ENCODE measurements at regions not wholly inside any gene's neighbourhood (a gene's known extent, or its start where the extent isn't known, plus 50 kb on each side); places are given as distances from the start of the nearest gene placed in this dataset.
A peak's percentile ranks its signal among the peaks of the same experiment; 100 is the strongest.

GRCh38 chr4:165605811-165606210 lies 227.0 kb downstream of the CPE start:
- Histone ChIP-seq H3K27me3 (ENCODE audit: insufficient read depth, low read length, poor library complexity) (no peaks in the 10 kb centered on the region), H2BK120ac (ENCODE audit: low read depth, low read length) (no peak overlapping the region), H3K4ac (ENCODE audit: low read depth, low read length) (no peak overlapping the region), H3K36me3 (ENCODE audit: control insufficient read depth, insufficient read depth, low read length) (no peaks in the 10 kb centered on the region), H3K23ac (ENCODE audit: low read length) (no peak overlapping the region), H3K4me2 (ENCODE audit: low read length) (no peak overlapping the region), H3K79me1 (ENCODE audit: low read length) (no peaks in the 10 kb centered on the region), H3K4me1 (ENCODE audit: control insufficient read depth, low read depth, low read length) (no peaks in the 10 kb centered on the region), H3K4me3 (ENCODE audit: low read length) (no peak overlapping the region), H4K8ac (ENCODE audit: low read depth, low read length) (no peak overlapping the region), H2AK5ac (ENCODE audit: low read length) (no peak overlapping the region), H3K79me2 (ENCODE audit: control insufficient read depth, insufficient read depth, low read length) (no peaks in the 10 kb centered on the region), H3K27ac (ENCODE audit: low read depth, low read length) (no peak overlapping the region), H4K5ac (ENCODE audit: low read length) (no peak overlapping the region), H3K18ac (ENCODE audit: low read length) (no peak overlapping the region), H3K9ac (ENCODE audit: low read length) (no peak overlapping the region), H2BK5ac (ENCODE audit: low read length) (no peak overlapping the region), H3K56ac (ENCODE audit: low read length) (no peak overlapping the region), H2BK15ac (replicated peaks; ENCODE audit: low read depth) (no peak overlapping the region)
- no peak for DNase-seq
- WGBS (ENCODE audit: extremely low coverage, insufficient coverage, low lambda C conversion rate), result no CpG with 5 or more reads among the region's 1 CpG

DNA sequence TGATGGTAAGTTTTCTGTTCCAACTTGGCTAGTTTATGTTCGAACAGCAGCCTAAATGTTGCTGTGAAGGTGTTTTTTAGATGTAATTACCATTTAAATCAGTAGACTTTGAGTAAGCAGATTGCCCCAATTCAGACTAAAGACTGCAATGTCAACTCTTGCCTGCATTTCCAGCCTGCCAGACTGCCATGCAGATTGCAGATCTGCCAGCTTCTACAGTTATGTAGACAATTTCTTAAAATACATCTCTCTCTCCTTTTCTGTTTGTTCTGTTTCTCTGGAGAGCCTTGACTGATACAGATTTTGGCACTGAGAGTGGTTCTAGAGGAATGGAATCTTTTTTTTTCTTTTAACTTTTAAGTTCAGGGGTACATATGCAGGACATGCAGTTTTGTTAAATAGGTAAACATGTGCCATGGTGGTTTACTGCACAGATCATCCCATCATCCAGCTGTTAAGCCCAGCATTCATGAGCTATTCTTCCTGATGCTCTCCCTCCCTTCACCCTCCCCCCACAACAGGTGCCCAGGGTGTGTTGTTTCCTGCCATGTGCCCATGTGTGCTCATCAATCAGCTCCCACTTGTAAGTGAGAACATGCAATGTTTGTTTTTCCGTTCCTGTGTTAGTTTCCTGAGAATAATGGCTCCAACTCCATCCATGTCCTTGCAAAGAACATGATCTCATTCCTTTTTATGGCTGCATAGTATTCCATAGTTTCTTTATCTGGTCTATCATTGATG lies 227.8 kb downstream of the CPE start:
- no peak overlapping the region for H2AK5ac ChIP-seq (ENCODE audit: low read length)
- H2BK15ac ChIP-seq (replicated peaks; ENCODE audit: low read depth), result no peak overlapping the region
- H3K27me3 ChIP-seq (ENCODE audit: insufficient read depth, low read length, poor library complexity), result no peaks in the 10 kb centered on the region
- no peak for DNase-seq
- H3K56ac ChIP-seq (ENCODE audit: low read length), result no peak overlapping the region
- H3K4me1 ChIP-seq (ENCODE audit: control insufficient read depth, low read depth, low read length), result no peaks in the 10 kb centered on the region
- H3K79me1 ChIP-seq (ENCODE audit: low read length), result no peaks in the 10 kb centered on the region
- H3K18ac ChIP-seq (ENCODE audit: low read length), result no peak overlapping the region
- H3K9ac ChIP-seq (ENCODE audit: low read length), result no peak overlapping the region
- no peaks in the 10 kb centered on the region for H3K36me3 ChIP-seq (ENCODE audit: control insufficient read depth, insufficient read depth, low read length)
- H3K4me2 ChIP-seq (ENCODE audit: low read length), result no peak overlapping the region
- no peak overlapping the region for H2BK5ac ChIP-seq (ENCODE audit: low read length)
- no peak overlapping the region for H3K23ac ChIP-seq (ENCODE audit: low read length)
- no CpG with 5 or more reads among the region's 2 CpGs for WGBS (ENCODE audit: extremely low coverage, insufficient coverage, low lambda C conversion rate)
- H2BK120ac ChIP-seq (ENCODE audit: low read depth, low read length), result no peak overlapping the region
- H3K27ac ChIP-seq (ENCODE audit: low read depth, low read length), result no peak overlapping the region
- H3K4ac ChIP-seq (ENCODE audit: low read depth, low read length), result no peak overlapping the region
- no peak overlapping the region for H4K8ac ChIP-seq (ENCODE audit: low read depth, low read length)
- no peak overlapping the region for H3K4me3 ChIP-seq (ENCODE audit: low read length)
- no peak overlapping the region for H4K5ac ChIP-seq (ENCODE audit: low read length)
- no peaks in the 10 kb centered on the region for H3K79me2 ChIP-seq (ENCODE audit: control insufficient read depth, insufficient read depth, low read length)

DNA sequence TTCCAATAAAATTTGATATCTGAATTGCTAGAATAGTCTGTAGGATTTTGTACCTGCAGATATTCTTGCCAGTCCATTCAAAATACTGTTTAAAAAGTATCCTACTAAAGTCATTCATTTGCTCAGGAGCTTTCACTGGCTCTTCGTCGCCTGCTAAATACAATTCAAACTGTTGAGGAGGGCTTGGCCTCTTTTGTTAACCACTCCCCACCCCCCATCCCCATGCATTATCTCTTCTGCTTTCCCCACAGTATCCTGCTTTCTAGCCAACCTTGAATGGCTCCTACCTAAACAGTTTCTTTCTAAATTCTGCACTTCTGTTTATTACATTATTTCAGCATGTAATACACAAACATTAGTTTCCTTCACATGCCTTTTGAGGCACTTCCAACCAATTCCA lies 230.8 kb downstream of the CPE start:
- H3K27ac ChIP-seq (ENCODE audit: low read depth, low read length), result no peak overlapping the region
- no peak overlapping the region for H2BK5ac ChIP-seq (ENCODE audit: low read length)
- no peak overlapping the region for H3K9ac ChIP-seq (ENCODE audit: low read length)
- no peak for DNase-seq
- H2AK5ac ChIP-seq (ENCODE audit: low read length), result no peak overlapping the region
- H2BK15ac ChIP-seq (replicated peaks; ENCODE audit: low read depth), result no peak overlapping the region
- no peaks in the 10 kb centered on the region for H3K36me3 ChIP-seq (ENCODE audit: control insufficient read depth, insufficient read depth, low read length)
- no peak overlapping the region for H3K4me2 ChIP-seq (ENCODE audit: low read length)
- no peak overlapping the region for H3K23ac ChIP-seq (ENCODE audit: low read length)
- no peak overlapping the region for H4K5ac ChIP-seq (ENCODE audit: low read length)
- H3K4me1 ChIP-seq (ENCODE audit: control insufficient read depth, low read depth, low read length), result no peaks in the 10 kb centered on the region
- H3K56ac ChIP-seq (ENCODE audit: low read length), result no peak overlapping the region
- no peak overlapping the region for H3K18ac ChIP-seq (ENCODE audit: low read length)
- H3K79me2 ChIP-seq (ENCODE audit: control insufficient read depth, insufficient read depth, low read length), result no peaks in the 10 kb centered on the region
- H3K4ac ChIP-seq (ENCODE audit: low read depth, low read length), result no peak overlapping the region
- H4K8ac ChIP-seq (ENCODE audit: low read depth, low read length), result no peak overlapping the region
- no peaks in the 10 kb centered on the region for H3K27me3 ChIP-seq (ENCODE audit: insufficient read depth, low read length, poor library complexity)
- H3K79me1 ChIP-seq (ENCODE audit: low read length), result no peaks in the 10 kb centered on the region
- H3K4me3 ChIP-seq (ENCODE audit: low read length), result no peak overlapping the region
- no CpG with 5 or more reads among the region's 2 CpGs for WGBS (ENCODE audit: extremely low coverage, insufficient coverage, low lambda C conversion rate)
- H2BK120ac ChIP-seq (ENCODE audit: low read depth, low read length), result no peak overlapping the region

- H3K4me3 ChIP-seq (ENCODE audit: low read length), result no peak overlapping the region
- WGBS (ENCODE audit: extremely low coverage, insufficient coverage, low lambda C conversion rate), result no CpG with 5 or more reads among the region's 6 CpGs
Measured at GRCh38 chr4:165610679-165611437, 232.1 kb downstream of the CPE start.

DNA sequence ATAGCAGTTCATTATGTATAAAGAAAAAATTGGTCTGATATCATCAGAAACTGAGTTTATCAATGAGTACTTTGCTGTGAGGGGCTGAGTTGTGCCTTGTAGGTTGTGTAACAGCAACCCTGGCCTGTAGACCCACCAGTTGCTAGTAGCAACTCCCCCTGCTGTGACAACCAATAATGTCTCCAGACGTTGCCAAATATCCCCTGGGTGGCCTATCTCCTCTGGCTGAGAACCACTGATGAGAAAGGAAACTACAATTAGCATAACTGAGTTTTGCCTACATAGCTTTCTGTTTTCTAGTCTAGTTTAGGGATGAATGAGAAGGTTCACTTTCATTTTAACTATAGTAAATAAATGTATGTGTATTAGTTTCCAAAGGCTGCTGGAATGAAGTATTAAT lies 234.1 kb downstream of the CPE start:
- Histone ChIP-seq H3K18ac (ENCODE audit: low read length) (no peak overlapping the region), H3K36me3 (ENCODE audit: control insufficient read depth, insufficient read depth, low read length) (no peaks in the 10 kb centered on the region), H3K79me1 (ENCODE audit: low read length) (no peaks in the 10 kb centered on the region), H3K79me2 (ENCODE audit: control insufficient read depth, insufficient read depth, low read length) (no peaks in the 10 kb centered on the region), H3K27ac (ENCODE audit: low read depth, low read length) (no peak overlapping the region), H3K4ac (ENCODE audit: low read depth, low read length) (no peak overlapping the region), H2BK5ac (ENCODE audit: low read length) (no peak overlapping the region), H2AK5ac (ENCODE audit: low read length) (no peak overlapping the region), H2BK15ac (replicated peaks; ENCODE audit: low read depth) (no peak overlapping the region), H3K4me1 (ENCODE audit: control insufficient read depth, low read depth, low read length) (no peaks in the 10 kb centered on the region), H3K4me3 (ENCODE audit: low read length) (no peak overlapping the region), H3K23ac (ENCODE audit: low read length) (no peak overlapping the region), H3K4me2 (ENCODE audit: low read length) (no peak overlapping the region), H4K5ac (ENCODE audit: low read length) (no peak overlapping the region), H3K9ac (ENCODE audit: low read length) (no peak overlapping the region), H4K8ac (ENCODE audit: low read depth, low read length) (no peak overlapping the region), H3K27me3 (ENCODE audit: insufficient read depth, low read length, poor library complexity) (no peaks in the 10 kb centered on the region), H2BK120ac (ENCODE audit: low read depth, low read length) (no peak overlapping the region), H3K56ac (ENCODE audit: low read length) (no peak overlapping the region)
- no CpG with 5 or more reads among the region's 1 CpG for WGBS (ENCODE audit: extremely low coverage, insufficient coverage, low lambda C conversion rate)
- peak; percentile 82 for DNase-seq

More at GRCh38 chr4:165610679-165611437, 232.1 kb downstream of the CPE start:
- Histone ChIP-seq H2AK5ac (ENCODE audit: low read length) (no peak overlapping the region), H3K4me2 (ENCODE audit: low read length) (no peak overlapping the region), H3K56ac (ENCODE audit: low read length) (no peak overlapping the region), H3K27ac (ENCODE audit: low read depth, low read length) (no peak overlapping the region), H3K23ac (ENCODE audit: low read length) (no peak overlapping the region), H4K8ac (ENCODE audit: low read depth, low read length) (no peak overlapping the region), H3K79me1 (ENCODE audit: low read length) (no peaks in the 10 kb centered on the region), H3K18ac (ENCODE audit: low read length) (no peak overlapping the region), H3K27me3 (ENCODE audit: insufficient read depth, low read length, poor library complexity) (no peaks in the 10 kb centered on the region), H4K5ac (ENCODE audit: low read length) (no peak overlapping the region), H3K36me3 (ENCODE audit: control insufficient read depth, insufficient read depth, low read length) (no peaks in the 10 kb centered on the region), H3K79me2 (ENCODE audit: control insufficient read depth, insufficient read depth, low read length) (no peaks in the 10 kb centered on the region), H2BK120ac (ENCODE audit: low read depth, low read length) (no peak overlapping the region), H3K4ac (ENCODE audit: low read depth, low read length) (no peak overlapping the region), H2BK15ac (replicated peaks; ENCODE audit: low read depth) (no peak overlapping the region), H3K4me1 (ENCODE audit: control insufficient read depth, low read depth, low read length) (no peaks in the 10 kb centered on the region), H3K9ac (ENCODE audit: low read length) (no peak overlapping the region), H2BK5ac (ENCODE audit: low read length) (no peak overlapping the region)
- DNase-seq, result no peak
